Adrenal gland (tissue), 5 donors: ENCODE measurements at regions not wholly inside any gene's neighbourhood (a gene's known extent, or its start where the extent isn't known, plus 50 kb on each side); places are given as distances from the start of the nearest gene placed in this dataset.

Experiments used
- POLR2A ChIP-seq, 2 donors: fragments of 450-650 bp; IDR thresholded peaks; one replicate each; pipeline ENCODE4 v1.6.1; 2017; ENCODE audit warnings: antibody characterized with exemption in 2 of 2, mild to moderate bottlenecking in 2 of 2, moderate library complexity in 1 of 2
- TF ChIP-seq, protein P1 (sequence below), 6 experiments: fragments of 450-650 bp in 4 of 6; fragments of 200-600 bp in 2 of 6; sonication (generic) in 1 of 6; IDR thresholded peaks; 1 replicate in 5 of 6; 2 replicates in 1 of 6; pipeline versions ENCODE4 v1.5.1 to v1.8.0; 2016 to 2021; ENCODE audit warnings: antibody characterized with exemption in 6 of 6, mild to moderate bottlenecking in 2 of 6, moderate library complexity in 1 of 6
- donor health status: DM: no; HTN: no; CAD: no.

DNA sequence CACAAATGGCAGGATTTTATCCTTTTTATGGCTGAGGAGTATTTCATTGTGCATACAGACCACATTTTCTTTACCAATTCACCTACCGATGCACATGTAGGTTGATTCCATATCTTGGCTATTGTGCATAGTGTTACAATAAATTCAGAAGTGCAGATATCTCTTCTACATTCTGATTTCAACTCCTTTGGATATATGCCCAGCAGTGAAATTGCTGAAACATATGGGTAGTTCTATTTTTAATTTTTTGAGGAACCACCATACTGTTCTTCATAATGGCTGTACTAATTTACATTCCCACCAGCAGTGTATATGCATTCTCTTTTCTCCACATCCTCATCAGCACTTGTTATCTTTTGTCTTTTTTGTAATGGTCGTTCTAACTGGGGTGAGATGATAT is 1290.3 kb downstream of the XPNPEP1 start:
- TF ChIP-seq, protein P1, sequence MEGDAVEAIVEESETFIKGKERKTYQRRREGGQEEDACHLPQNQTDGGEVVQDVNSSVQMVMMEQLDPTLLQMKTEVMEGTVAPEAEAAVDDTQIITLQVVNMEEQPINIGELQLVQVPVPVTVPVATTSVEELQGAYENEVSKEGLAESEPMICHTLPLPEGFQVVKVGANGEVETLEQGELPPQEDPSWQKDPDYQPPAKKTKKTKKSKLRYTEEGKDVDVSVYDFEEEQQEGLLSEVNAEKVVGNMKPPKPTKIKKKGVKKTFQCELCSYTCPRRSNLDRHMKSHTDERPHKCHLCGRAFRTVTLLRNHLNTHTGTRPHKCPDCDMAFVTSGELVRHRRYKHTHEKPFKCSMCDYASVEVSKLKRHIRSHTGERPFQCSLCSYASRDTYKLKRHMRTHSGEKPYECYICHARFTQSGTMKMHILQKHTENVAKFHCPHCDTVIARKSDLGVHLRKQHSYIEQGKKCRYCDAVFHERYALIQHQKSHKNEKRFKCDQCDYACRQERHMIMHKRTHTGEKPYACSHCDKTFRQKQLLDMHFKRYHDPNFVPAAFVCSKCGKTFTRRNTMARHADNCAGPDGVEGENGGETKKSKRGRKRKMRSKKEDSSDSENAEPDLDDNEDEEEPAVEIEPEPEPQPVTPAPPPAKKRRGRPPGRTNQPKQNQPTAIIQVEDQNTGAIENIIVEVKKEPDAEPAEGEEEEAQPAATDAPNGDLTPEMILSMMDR (IDR thresholded peaks at IDR 0.05) = no peak
- no peak for TF ChIP-seq POLR2A (IDR thresholded peaks at IDR 0.05)
